ENCODE measurements at regions not wholly inside any gene's neighbourhood (a gene's known extent, or its start where the extent isn't known, plus 50 kb on each side); places are given as distances from the start of the nearest gene placed in this dataset.

GRCh38 chr5:82817897-82818676 lies 259.1 kb downstream of the TMEM167A start:
- no peak for TF ChIP-seq CTCF (IDR thresholded peaks at IDR 0.05; ENCODE audit: insufficient read depth, missing control alignments)
- DNase-seq (ENCODE audit: insufficient read length, low spot score) (no peak), FAIRE-seq (no peak)

GRCh38 chr5:82816926-82817325 lies 260.3 kb downstream of the TMEM167A start:
- no peak for TF ChIP-seq CTCF (IDR thresholded peaks at IDR 0.05; ENCODE audit: insufficient read depth, missing control alignments)
- no peak for DNase-seq (ENCODE audit: insufficient read length, low spot score)
- FAIRE-seq = no peak

- DNase-seq (ENCODE audit: insufficient read length, low spot score) (no peak), FAIRE-seq (no peak)
- no peak for TF ChIP-seq CTCF (IDR thresholded peaks at IDR 0.05; ENCODE audit: insufficient read depth, missing control alignments)
These were observed 261.3 kb downstream of the TMEM167A start for GRCh38 chr5:82815871-82816270.

- no peak for TF ChIP-seq CTCF (IDR thresholded peaks at IDR 0.05; ENCODE audit: insufficient read depth, missing control alignments)
- DNase-seq (ENCODE audit: insufficient read length, low spot score) = no peak
- no peak for FAIRE-seq
These were observed 263.3 kb downstream of the TMEM167A start for GRCh38 chr5:82813861-82814260.

- no peak for FAIRE-seq
- no peak for TF ChIP-seq CTCF (IDR thresholded peaks at IDR 0.05; ENCODE audit: insufficient read depth, missing control alignments)
- DNase-seq (ENCODE audit: insufficient read length, low spot score) = no peak
These were observed 264.6 kb downstream of the TMEM167A start for GRCh38 chr5:82812575-82812974.

GRCh38 chr5:82811490-82811889 lies 265.7 kb downstream of the TMEM167A start:
- TF ChIP-seq CTCF (IDR thresholded peaks at IDR 0.05; ENCODE audit: insufficient read depth, missing control alignments) = no peak
- no peak for DNase-seq (ENCODE audit: insufficient read length, low spot score)
- FAIRE-seq = peak; percentile 16

- DNase-seq (ENCODE audit: insufficient read length, low spot score) = no peak
- FAIRE-seq = peak; percentile 46
- TF ChIP-seq CTCF (IDR thresholded peaks at IDR 0.05; ENCODE audit: insufficient read depth, missing control alignments) = no peak
These were observed 267.6 kb downstream of the TMEM167A start for GRCh38 chr5:82809420-82810143.
